HG03139 (cell line): ENCODE measurements at regions not wholly inside any gene's neighbourhood (a gene's known extent, or its start where the extent isn't known, plus 50 kb on each side); places are given as distances from the start of the nearest gene placed in this dataset.
"Not testable (repeated sequence)": the region's sequence is repeated elsewhere in the genome, so short reads cannot be mapped to it uniquely, and the experiment has no call there.

ENCODE experiments used
- ATAC-seq: cut with Tn5 transposase; IDR thresholded peaks from one replicate; pipeline ENCODE4 v1.9.1; 2021; ENCODE audit not compliant: unreplicated experiment

- ATAC-seq, result no peak
Observed at GRCh38 chr5:118397236-118397635, 591.1 kb downstream of the DTWD2 start.

DNA sequence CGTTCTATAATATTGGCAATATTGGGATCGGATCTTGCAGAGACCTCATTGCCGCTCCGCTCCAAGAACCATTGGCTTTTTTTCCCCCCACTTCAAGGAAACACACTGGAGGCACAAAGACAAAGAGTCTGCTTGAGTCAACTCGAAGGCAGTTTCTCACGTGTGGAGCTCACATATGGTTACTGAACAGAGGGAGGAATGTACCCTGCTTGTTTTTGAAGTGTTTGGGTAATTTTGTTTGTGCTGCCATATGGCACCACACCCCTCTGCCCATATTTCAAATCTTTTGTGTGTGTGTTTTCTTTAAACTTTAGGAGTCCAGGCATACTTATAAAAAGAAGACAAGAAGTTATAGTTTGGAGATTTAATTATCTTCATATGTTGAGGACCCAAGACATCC, 595.9 kb downstream of the DTWD2 start:
- no peak for ATAC-seq

- not testable (repeated sequence) for ATAC-seq
Observed at GRCh38 chr5:118382931-118383330, 605.4 kb downstream of the DTWD2 start.

DNA sequence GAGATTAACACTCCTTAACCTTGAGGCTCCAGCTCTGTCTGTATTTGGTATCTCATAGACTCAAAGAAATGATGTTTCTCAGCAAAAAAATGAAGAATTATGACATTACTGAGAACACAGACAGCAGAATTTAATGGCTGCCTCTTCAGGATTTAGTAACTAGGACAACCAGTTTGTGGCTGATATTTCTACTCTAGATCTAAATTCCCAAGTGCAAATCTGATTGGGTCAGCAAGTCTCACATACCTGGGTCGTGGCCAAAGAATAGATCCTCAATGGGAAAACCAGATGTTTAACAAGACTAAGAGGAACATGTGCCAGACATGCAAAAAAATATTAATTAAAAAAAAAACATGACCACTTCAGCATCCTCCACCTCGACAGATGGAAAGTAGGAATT, 608.9 kb downstream of the DTWD2 start:
- no peak for ATAC-seq

DNA sequence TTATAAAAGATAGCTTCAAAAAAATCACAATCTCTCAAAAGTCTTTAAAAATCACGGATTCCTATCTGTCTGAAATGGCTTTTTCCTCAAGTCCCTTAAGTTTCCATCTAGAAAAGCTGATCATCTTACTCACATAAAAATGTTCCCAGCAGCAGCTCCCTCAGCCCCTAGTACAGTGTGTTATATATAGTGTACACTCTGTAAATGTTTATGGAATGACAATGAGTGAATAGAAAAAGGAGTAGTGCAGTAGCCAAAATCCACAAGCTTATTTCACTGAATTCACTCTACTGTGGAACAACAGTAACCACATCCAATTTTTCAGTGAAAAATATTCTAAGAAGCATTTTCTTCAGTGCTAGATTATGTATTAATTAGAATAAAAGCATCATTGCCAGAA, 609.4 kb downstream of the DTWD2 start:
- ATAC-seq, result no peak

DNA sequence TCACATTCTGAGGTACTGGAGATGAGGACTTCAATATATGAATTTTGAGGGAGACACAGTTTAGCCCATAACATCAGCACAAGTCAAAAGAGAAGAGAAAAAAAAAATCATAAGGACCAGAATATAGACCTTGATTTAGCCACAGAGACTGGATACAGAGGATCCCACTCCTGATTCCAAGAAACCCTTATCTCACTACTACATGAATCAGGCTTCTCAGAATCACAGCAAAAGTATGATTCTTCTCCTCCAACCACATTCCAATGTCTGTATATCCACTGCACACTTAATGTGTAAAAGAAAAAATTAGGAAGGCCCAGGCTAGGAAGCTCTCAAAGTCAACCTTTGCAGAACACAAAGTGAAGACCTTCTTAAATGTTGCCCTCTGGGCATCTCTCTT, 610.9 kb downstream of the DTWD2 start:
- ATAC-seq, result no peak

DNA sequence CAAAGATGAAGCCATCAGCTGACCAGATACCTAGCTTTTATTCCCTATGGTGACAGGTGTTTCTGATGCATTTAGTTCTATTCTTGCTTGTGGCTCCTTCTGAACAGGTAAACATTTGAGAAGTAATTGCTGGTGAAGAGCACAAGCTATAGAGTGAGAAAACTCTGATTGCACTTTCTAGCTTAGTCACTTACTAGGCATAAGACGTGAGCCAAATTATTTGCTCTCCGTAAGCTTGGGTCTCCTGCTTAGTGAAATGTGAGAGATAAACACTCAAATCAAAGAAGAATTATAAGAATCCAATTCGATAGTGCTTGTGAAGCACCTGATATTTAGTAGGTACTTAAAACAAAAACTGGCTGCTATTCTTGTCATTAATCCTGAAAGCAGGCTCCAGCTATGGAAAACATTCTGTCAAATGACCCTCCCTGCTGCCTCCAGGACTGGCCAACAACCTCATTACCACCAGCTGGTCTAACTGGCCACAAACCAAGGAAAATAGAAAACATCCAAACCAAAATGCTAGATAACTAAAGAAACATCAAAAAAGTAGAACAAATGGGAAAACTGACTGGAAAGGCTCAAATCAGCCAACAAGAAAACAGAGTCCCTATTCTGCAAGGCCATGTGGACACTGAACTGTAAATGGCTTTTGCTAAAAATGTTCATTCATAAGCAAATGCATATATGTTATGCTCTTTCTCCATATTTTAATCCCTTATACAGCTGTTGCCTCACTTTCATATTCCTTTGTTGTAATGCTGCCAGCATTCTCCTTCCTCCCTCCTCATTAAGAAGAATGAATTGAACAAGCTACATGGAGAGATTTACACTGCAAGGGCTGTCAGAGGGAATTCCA, 616.1 kb downstream of the DTWD2 start:
- ATAC-seq, result no peak

DNA sequence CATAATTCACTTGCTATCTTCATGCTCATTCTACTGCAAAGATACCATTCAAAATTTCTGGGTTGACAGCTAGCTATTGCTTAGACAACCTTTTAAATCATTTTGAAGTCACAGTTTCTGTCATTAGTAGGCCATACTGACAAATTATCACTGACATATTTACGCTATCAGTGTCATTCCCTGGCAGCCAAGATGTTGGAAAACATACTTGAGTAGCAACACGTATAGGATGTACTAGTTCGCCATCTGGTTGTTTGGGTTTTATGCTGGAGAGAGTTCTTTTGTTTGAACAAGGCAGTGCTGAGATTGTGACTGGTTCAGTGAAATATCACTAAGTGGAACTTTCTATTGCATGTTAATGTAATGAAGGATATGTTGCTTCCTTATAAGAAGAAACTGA, 621.9 kb downstream of the DTWD2 start:
- no peak for ATAC-seq

- ATAC-seq, result no peak
Observed at GRCh38 chr5:118365718-118366117, 622.6 kb downstream of the DTWD2 start.

- ATAC-seq, result no peak
Observed at GRCh38 chr5:118354797-118355196, 633.5 kb downstream of the DTWD2 start.

- ATAC-seq, result no peak
Observed at GRCh38 chr5:118353970-118354369, 634.4 kb downstream of the DTWD2 start.

DNA sequence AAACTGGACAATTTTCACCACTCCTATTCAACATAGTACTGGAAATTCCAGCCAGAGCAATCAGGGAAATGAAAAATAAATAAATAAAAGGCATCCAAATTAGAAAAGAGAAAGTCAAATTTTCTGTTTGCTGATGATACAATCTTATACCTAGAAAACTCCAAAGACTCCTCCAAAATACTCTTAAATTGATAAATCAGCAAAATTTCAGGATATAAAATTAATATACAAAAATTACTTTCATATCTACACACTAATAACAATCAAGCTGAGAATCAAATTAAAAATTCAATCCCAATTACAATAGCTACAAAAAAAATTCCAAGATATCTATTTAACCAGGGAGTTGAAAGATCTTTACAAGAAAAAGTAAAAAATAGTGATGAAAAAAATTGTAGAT, 651.9 kb downstream of the DTWD2 start:
- no peak for ATAC-seq

GRCh38 chr5:118327389-118327788, 661.0 kb downstream of the DTWD2 start:
- ATAC-seq, result no peak

DNA sequence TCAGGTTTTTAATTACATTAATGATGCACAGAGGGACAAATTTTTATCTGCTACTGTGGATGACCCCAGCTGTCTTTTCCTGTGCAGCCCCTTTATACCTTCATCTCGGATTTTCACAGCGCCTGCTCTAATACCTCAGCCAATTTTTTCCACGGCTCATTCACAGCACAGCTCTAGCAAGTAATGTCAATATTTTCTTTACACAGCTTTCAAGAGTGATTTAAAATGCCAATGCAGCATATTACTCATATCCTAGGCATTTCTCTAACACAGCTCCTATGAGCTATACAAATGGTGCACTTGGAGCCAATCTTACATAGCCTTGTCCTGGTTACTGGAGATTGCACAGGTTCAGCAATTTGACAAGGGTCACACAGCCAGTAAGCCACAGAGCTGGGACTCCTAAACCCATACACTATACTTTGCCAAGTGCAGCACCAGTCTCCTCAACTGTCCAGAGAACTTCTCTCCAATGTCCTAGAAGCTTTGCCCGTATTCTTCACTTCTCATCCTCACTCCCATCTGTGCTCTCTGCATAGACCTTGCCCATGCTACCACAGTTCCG, 661.8 kb downstream of the DTWD2 start:
- no peak for ATAC-seq

- no peak for ATAC-seq
Observed at GRCh38 chr5:118325931-118326330, 662.4 kb downstream of the DTWD2 start.

DNA sequence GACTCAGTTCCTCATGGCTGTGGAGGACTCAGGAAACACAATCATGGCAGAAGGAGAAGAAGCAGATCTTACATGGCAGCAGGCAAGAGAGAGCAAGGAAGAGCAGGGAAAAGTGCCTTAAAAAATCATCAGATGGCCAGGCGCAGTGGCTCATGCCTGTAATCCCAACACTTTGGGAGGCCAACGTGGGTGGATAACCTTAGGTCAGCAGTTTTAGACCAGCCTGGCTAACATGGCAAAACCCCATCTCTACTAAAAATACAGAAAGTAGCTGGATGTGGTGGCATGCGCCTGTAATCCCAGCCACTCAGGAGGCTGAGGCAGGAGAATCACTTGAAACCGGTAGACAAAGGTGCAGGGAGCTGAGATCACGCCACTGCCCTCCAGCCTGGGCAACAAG, 664.6 kb downstream of the DTWD2 start:
- not testable (repeated sequence) for ATAC-seq

- no peak for ATAC-seq
Observed at GRCh38 chr5:118321081-118321480, 667.3 kb downstream of the DTWD2 start.

- no peak for ATAC-seq
Observed at GRCh38 chr5:118320121-118320520, 668.2 kb downstream of the DTWD2 start.

DNA sequence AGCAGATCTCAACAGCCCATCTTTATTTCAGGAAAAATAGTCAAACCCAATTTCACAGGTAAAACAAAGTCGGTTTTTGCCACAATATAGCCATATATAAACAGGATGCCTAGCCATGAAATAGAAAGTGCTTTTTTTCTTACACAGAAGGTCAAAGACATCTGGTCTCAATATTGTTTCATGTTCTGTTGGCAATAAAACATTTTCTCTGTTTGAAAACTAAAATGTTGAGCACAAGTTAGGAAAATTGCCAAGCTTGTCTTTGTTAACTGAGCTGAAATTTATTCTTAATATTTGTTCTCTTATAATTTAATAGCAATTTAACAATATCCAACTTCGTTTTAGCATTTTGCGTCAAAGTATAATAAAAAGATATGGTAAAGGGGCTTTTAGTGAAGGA, 673.4 kb downstream of the DTWD2 start:
- ATAC-seq, result no peak

DNA sequence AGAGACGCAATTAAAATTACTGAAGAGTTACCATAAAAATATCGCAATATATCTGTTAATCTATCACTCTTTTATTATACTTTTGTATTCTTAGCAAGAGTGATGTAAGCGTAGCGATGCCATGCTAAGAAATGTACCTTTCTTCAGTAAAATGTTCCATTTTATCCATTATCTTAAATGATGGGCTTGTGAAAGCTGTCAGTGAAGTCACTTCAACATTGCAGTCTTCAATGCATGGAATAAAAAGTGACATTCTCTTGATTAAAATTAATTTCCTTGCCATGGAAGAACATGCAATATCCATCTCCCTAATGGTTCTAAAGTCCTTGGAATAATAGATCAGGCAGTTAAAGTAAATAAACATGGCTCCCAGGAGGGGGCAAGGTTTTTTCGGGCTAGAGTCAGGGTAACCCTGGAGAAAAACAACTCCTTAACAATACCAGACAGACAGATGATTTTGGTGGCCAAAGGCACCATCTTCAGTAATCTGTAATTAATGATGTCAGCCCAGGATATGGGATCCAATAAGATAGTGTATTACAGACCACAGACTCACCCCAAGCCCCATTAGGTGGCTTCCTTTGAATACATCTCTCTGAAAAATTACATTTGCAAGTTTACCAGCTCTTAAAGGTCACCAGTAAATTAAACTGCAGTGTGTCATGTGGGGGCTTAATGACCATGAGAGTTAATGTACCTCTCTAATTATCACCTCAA, 677.1 kb downstream of the DTWD2 start:
- no peak for ATAC-seq

DNA sequence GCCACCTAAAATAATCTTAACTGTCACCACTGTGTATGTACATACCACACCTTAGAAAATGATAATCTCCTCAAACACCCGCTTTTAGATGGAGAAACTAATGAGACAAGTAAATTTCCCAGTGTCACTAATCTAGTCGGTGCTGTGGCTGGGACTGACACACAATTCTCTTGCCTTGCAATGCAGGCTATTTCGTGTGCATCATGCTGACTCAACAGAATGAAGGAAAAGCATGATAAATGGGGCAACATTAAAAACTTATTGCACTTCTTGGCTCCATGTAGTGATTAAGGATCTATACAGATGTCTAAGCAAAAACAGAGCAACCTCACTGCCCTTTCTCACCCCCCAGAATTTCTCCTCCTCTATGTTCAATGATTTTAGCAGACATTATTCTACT, 677.9 kb downstream of the DTWD2 start:
- no peak for ATAC-seq

DNA sequence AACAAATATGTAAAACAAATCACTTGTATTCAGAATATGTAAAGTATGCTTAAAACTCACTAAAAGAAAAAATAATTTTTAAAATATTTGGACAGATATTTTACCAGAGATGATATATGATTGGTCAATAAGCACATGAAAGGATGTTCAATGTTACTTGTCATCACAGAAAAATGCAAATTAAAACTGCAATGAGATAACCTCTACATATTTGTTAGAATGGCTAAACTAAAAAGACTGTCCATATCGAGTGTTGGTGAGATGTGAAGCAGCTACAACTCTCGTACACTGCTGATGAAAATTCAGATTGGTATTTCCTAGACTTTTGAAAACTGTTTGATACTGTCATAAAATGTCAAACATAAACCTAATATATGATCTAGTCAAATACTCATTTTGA, 685.1 kb downstream of the DTWD2 start:
- no peak for ATAC-seq
